ENCODE measurements at regions not wholly inside any gene's neighbourhood (a gene's known extent, or its start where the extent isn't known, plus 50 kb on each side); places are given as distances from the start of the nearest gene placed in this dataset.
"Not testable (repeated sequence)": the region's sequence is repeated elsewhere in the genome, so short reads cannot be mapped to it uniquely, and the experiment has no call there.

GRCh38 chr14:81618695-81619094, 85.0 kb upstream of the SEL1L start:
- H3K4me3 ChIP-seq (replicated peaks; ENCODE audit: low read depth, low read length) = no peak overlapping the region
- TF ChIP-seq CTCF (IDR thresholded peaks at IDR 0.05; ENCODE audit: low read length, missing control alignments) = no peak
- no peak for DNase-seq (ENCODE audit: low read depth)

GRCh38 chr14:81619816-81620215, 86.2 kb upstream of the SEL1L start:
- TF ChIP-seq CTCF (IDR thresholded peaks at IDR 0.05; ENCODE audit: low read length, missing control alignments) = no peak
- DNase-seq (ENCODE audit: low read depth) = no peak
- H3K4me3 ChIP-seq (replicated peaks; ENCODE audit: low read depth, low read length) = no peak overlapping the region

GRCh38 chr14:81623771-81624396, 90.2 kb upstream of the SEL1L start:
- DNase-seq (ENCODE audit: low read depth) = not testable (repeated sequence)

GRCh38 chr14:81625343-81625742, 91.7 kb upstream of the SEL1L start:
- H3K4me3 ChIP-seq (replicated peaks; ENCODE audit: low read depth, low read length) = no peak overlapping the region
- DNase-seq (ENCODE audit: low read depth) = peak; percentile 4
- TF ChIP-seq CTCF (IDR thresholded peaks at IDR 0.05; ENCODE audit: low read length, missing control alignments) = no peak

More at GRCh38 chr14:81623771-81624396, 90.2 kb upstream of the SEL1L start:
- H3K4me3 ChIP-seq (replicated peaks; ENCODE audit: low read depth, low read length) = not testable (repeated sequence)

GRCh38 chr14:81632157-81632556, 98.5 kb upstream of the SEL1L start:
- DNase-seq (ENCODE audit: low read depth) = no peak
- no peak for TF ChIP-seq CTCF (IDR thresholded peaks at IDR 0.05; ENCODE audit: low read length, missing control alignments)

GRCh38 chr14:81633496-81633895, 99.8 kb upstream of the SEL1L start:
- no peak for TF ChIP-seq CTCF (IDR thresholded peaks at IDR 0.05; ENCODE audit: low read length, missing control alignments)
- no peak for DNase-seq (ENCODE audit: low read depth)
- H3K4me3 ChIP-seq (replicated peaks; ENCODE audit: low read depth, low read length) = no peak overlapping the region

More at GRCh38 chr14:81632157-81632556, 98.5 kb upstream of the SEL1L start:
- no peak overlapping the region for H3K4me3 ChIP-seq (replicated peaks; ENCODE audit: low read depth, low read length)

GRCh38 chr14:81637639-81638038, 104.0 kb upstream of the SEL1L start:
- no peak for TF ChIP-seq CTCF (IDR thresholded peaks at IDR 0.05; ENCODE audit: low read length, missing control alignments)
- no peak for DNase-seq (ENCODE audit: low read depth)
- H3K4me3 ChIP-seq (replicated peaks; ENCODE audit: low read depth, low read length) = no peak overlapping the region

All from fibroblast of pulmonary artery (primary cell).